IMR-90 (cell line): ENCODE measurements at regions not wholly inside any gene's neighbourhood (a gene's known extent, or its start where the extent isn't known, plus 50 kb on each side); places are given as distances from the start of the nearest gene placed in this dataset.

Experiments
- ATAC-seq: fragments of 200-7000 bp; cut with Tn5 transposase; 2 replicates; pipeline ENCODE4 v1.9.1; 2020; ENCODE audit warnings: low read depth, mild to moderate bottlenecking, moderate library complexity
- BruUV-seq: library from RNA; stranded (reverse); fragments of 400-500 nt; replicated peaks from 2 replicates; lab custom pipeline; 2021; lab: Mats Ljungman, UMichigan
- CTCF ChIA-PET: fragments of 300-600 bp; formaldehyde crosslinking; extraction: SDS; loops from one replicate; lab custom pipeline; 2021; ENCODE audit warnings: antibody characterized with exemption; lab: Yijun Ruan, JAX
- POLR2A ChIA-PET: fragments of 300-600 bp; sonication (Branson Sonifier 250); formaldehyde crosslinking; loops from one replicate; lab custom pipeline; 2022; ENCODE audit warnings: antibody characterized with exemption; ENCODE audit not compliant: unreplicated experiment; lab: Charles Lee
- DNase-seq: peaks from one replicate; pipeline ENCODE4 v3.0.0; 2013
- H2AFZ ChIP-seq: replicated peaks from 2 replicates; pipeline ENCODE3; 2013; ENCODE audit warnings: low read length, mild to moderate bottlenecking; ENCODE audit not compliant: poor library complexity
- H2AK5ac ChIP-seq: 2 replicates; pipeline ENCODE4 v1.6.1; 2013; ENCODE audit warnings: low read depth, low read length, inconsistent platforms
- H2AK9ac ChIP-seq: replicated peaks from 2 replicates; pipeline ENCODE3; 2013; ENCODE audit warnings: mild to moderate bottlenecking, low read depth, low read length, moderate library complexity; ENCODE audit not compliant: poor library complexity
- H2BK120ac ChIP-seq: 2 replicates; pipeline ENCODE4 v1.6.1; 2013; ENCODE audit warnings: low read depth, low read length, inconsistent platforms
- H2BK15ac ChIP-seq: 3 replicates; pipeline ENCODE4 v1.6.1; 2013; ENCODE audit warnings: low read depth, low read length, inconsistent platforms
- H2BK20ac ChIP-seq: 2 replicates; pipeline ENCODE4 v1.6.1; 2013; ENCODE audit warnings: low read depth, mild to moderate bottlenecking, inconsistent platforms, low read length, moderate library complexity
- H2BK5ac ChIP-seq: 2 replicates; pipeline ENCODE4 v1.6.1; 2013; ENCODE audit warnings: mild to moderate bottlenecking, low read depth, low read length, inconsistent platforms; ENCODE audit not compliant: poor library complexity, severe bottlenecking
- H3K14ac ChIP-seq: replicated peaks from 2 replicates; pipeline ENCODE4 v1.6.1; 2013; ENCODE audit warnings: low read depth, low read length, inconsistent platforms
- H3K18ac ChIP-seq: 2 replicates; pipeline ENCODE4 v1.6.1; 2013; ENCODE audit warnings: low read depth, low read length, control low read depth
- H3K23ac ChIP-seq: 2 replicates; pipeline ENCODE4 v1.6.1; 2013; ENCODE audit warnings: low read depth, low read length, inconsistent platforms
- H3K27ac ChIP-seq: 2 replicates; pipeline ENCODE4 v1.5.1; 2013; ENCODE audit warnings: mild to moderate bottlenecking, control low read depth, low read length; ENCODE audit not compliant: insufficient read depth
- H3K27me3 ChIP-seq: 2 replicates; pipeline ENCODE4 v1.6.1; 2013; ENCODE audit warnings: low read length; ENCODE audit not compliant: control insufficient read depth, insufficient read depth
- H3K36me3 ChIP-seq: 2 replicates; pipeline ENCODE4 v1.6.1; 2013; ENCODE audit warnings: low read length, mixed read lengths; ENCODE audit not compliant: control insufficient read depth, insufficient read depth
- H3K4ac ChIP-seq: 2 replicates; pipeline ENCODE4 v1.6.1; 2013; ENCODE audit warnings: low read depth, low read length, inconsistent platforms
- H3K4me1 ChIP-seq: 2 replicates; pipeline ENCODE4 v1.6.1; 2013; ENCODE audit warnings: low read length, mixed read lengths; ENCODE audit not compliant: control insufficient read depth, insufficient read depth
- H3K4me2 ChIP-seq: 2 replicates; pipeline ENCODE4 v1.6.1; 2013; ENCODE audit warnings: low read depth, mild to moderate bottlenecking, control low read depth, low read length, moderate library complexity
- H3K4me3 ChIP-seq: 2 replicates; pipeline ENCODE4 v1.5.1; 2013; ENCODE audit warnings: low read depth, mild to moderate bottlenecking, control low read depth, low read length, moderate library complexity; ENCODE audit not compliant: insufficient read depth
- H3K56ac ChIP-seq: 2 replicates; pipeline ENCODE4 v1.6.1; 2013; ENCODE audit warnings: low read length, inconsistent platforms; ENCODE audit not compliant: insufficient read depth; ENCODE audit errors: extremely low read depth
- H3K79me1 ChIP-seq, 2 experiments: 2 replicates each; pipeline ENCODE4 v1.6.1; 2013; ENCODE audit warnings: low read length in 2 of 2, inconsistent platforms in 1 of 2, low read depth in 1 of 2
- H3K9ac ChIP-seq: 2 replicates; pipeline ENCODE4 v1.6.1; 2013; ENCODE audit warnings: low read depth, low read length, control low read depth
- H3K9me1 ChIP-seq: 2 replicates; pipeline ENCODE4 v1.6.1; 2013; ENCODE audit warnings: low read length, inconsistent platforms; ENCODE audit not compliant: insufficient read depth
- H3K9me3 ChIP-seq: 2 replicates; pipeline ENCODE4 v1.6.1; 2013; ENCODE audit warnings: low read length; ENCODE audit not compliant: control insufficient read depth, insufficient read depth
- H4K20me1 ChIP-seq: 2 replicates; pipeline ENCODE4 v1.6.1; 2013; ENCODE audit warnings: low read length, inconsistent platforms; ENCODE audit not compliant: insufficient read depth
- H4K5ac ChIP-seq: 2 replicates; pipeline ENCODE4 v1.6.1; 2013; ENCODE audit warnings: mild to moderate bottlenecking, low read depth, low read length, control low read depth
- H4K8ac ChIP-seq, 2 experiments: 2 replicates each; pipeline ENCODE4 v1.6.1; 2013; ENCODE audit warnings: low read depth in 2 of 2, low read length in 2 of 2, control low read depth in 1 of 2, inconsistent platforms in 1 of 2
- H4K91ac ChIP-seq: 2 replicates; pipeline ENCODE4 v1.6.1; 2013; ENCODE audit warnings: low read depth, low read length, inconsistent platforms; ENCODE audit not compliant: insufficient read depth
- BHLHE40 ChIP-seq: fragments of 150-350 bp; IDR thresholded peaks from 2 replicates; pipeline ENCODE4 v1.6.1; 2016; ENCODE audit warnings: mild to moderate bottlenecking, low read depth, low read length
- CEBPB ChIP-seq: IDR thresholded peaks from 2 replicates; pipeline ENCODE4 v1.6.1; 2012; ENCODE audit warnings: low read depth, low read length, improper control_type of control experiment
- CTCF ChIP-seq: conservative IDR thresholded peaks from 2 replicates; pipeline ENCODE4 v1.5.1; 2012; ENCODE audit warnings: mild to moderate bottlenecking, low read depth, low read length, improper control_type of control experiment
- MAFK ChIP-seq: IDR thresholded peaks from 2 replicates; pipeline ENCODE4 v1.6.1; 2012; ENCODE audit warnings: low read depth, low read length, improper control_type of control experiment
- MXI1 ChIP-seq: IDR thresholded peaks from 2 replicates; pipeline ENCODE4 v1.6.1; 2012; ENCODE audit warnings: low read depth, mild to moderate bottlenecking, low read length, moderate library complexity, borderline replicate concordance
- NFE2L2 ChIP-seq: fragments of 150-350 bp; IDR thresholded peaks from 2 replicates; pipeline ENCODE4 v1.6.1; 2016; ENCODE audit warnings: low read depth, mild to moderate bottlenecking, low read length
- RCOR1 ChIP-seq: IDR thresholded peaks from 2 replicates; pipeline ENCODE4 v1.6.1; 2012; ENCODE audit warnings: mild to moderate bottlenecking, low read length, improper control_type of control experiment; ENCODE audit not compliant: insufficient replicate concordance
- USF2 ChIP-seq: fragments of 150-350 bp; IDR thresholded peaks from 2 replicates; pipeline ENCODE4 v1.6.1; 2017; ENCODE audit warnings: mild to moderate bottlenecking, antibody characterized with exemption, low read length, low read depth
- WGBS, 2 experiments: methylation state at CpG; one replicate each; pipeline versions ENCODE4 v1.1.5 to v1.1.7; 2013; ENCODE audit warnings: missing lambda C conversion rate in 2 of 2; ENCODE audit not compliant: insufficient read length in 1 of 2; ENCODE audit errors: extremely low coverage in 2 of 2; 5-methylcytosine and 5-hydroxymethylcytosine counted together
- dilution Hi-C: fragments of 300-500 bp; cut with HindIII; formaldehyde crosslinking; loops from one replicate; pipeline ENCODE4 v1.14.3; 2018; ENCODE audit warnings: low sequenced_read_pairs; ENCODE audit not compliant: unreplicated experiment
- in situ Hi-C: fragments of 300-500 bp; cut with MboI; formaldehyde crosslinking; loops from 3 replicates; pipeline ENCODE4 v1.14.3; 2019; ENCODE audit warnings: low sequenced_read_pairs, inconsistent platforms, mixed read lengths
- intact Hi-C: fragments of 100-400 bp; cut with micrococcal nuclease; formaldehyde crosslinking; loops from 2 replicates; pipeline ENCODE4 v1.10.0; 2022
- TF ChIP-seq, protein P1 (sequence below): fragments of 150-350 bp; IDR thresholded peaks from 2 replicates; pipeline ENCODE4 v1.6.1; 2016; ENCODE audit warnings: low read depth, mild to moderate bottlenecking, low read length, moderate library complexity, borderline replicate concordance

- CTCF ChIA-PET = no interaction called here
Observed at GRCh38 chr4:56086561-56086960, 137.8 kb downstream of the CEP135 start.

More at GRCh38 chr4:56086561-56086960, 137.8 kb downstream of the CEP135 start:
- Histone ChIP-seq H2BK5ac (no peak overlapping the region), H3K4me1 (no peaks in the 10 kb centered on the region; the same call in 1 of the 2 replicates), H3K18ac (no peak overlapping the region), H3K9me1 (no peaks in the 10 kb centered on the region), H3K79me1 (no peaks in the 10 kb centered on the region), H3K14ac (no peak overlapping the region), H2BK120ac (no peak overlapping the region), H3K4me3 (no peak overlapping the region), H4K8ac (no peak overlapping the region), H3K27me3 (no peaks in the 10 kb centered on the region), H3K4me2 (no peak overlapping the region), H3K9me3 (no peaks in the 10 kb centered on the region), H3K56ac (no peak overlapping the region), H2AFZ (no peak overlapping the region), H4K91ac (no peak overlapping the region), H2AK5ac (no peak overlapping the region), H4K5ac (no peak overlapping the region), H3K27ac (no peak overlapping the region), H2AK9ac (no peak overlapping the region), H2BK15ac (no peak overlapping the region), H2BK20ac (no peak overlapping the region), H3K4ac (no peak overlapping the region), H3K36me3 (no peaks in the 10 kb centered on the region), H3K9ac (no peak overlapping the region), H4K20me1 (no peaks in the 10 kb centered on the region), H3K23ac (no peak overlapping the region)
- POLR2A ChIA-PET = no interaction called here
- no TSS peak for BruUV-seq
- in situ Hi-C loops = no loop called here
- ATAC-seq (no peak), DNase-seq (no peak)
- WGBS, 2 experiments = 100% methylated on average over 1 of the region's 7 CpGs; no CpG with 5 or more reads in 1 of the 2 experiments
- no peak for TF ChIP-seq RCOR1
- TF ChIP-seq USF2 = no peak
- no peak for TF ChIP-seq NFE2L2
- TF ChIP-seq BHLHE40 = no peak
- no peak for TF ChIP-seq MXI1
- TF ChIP-seq, protein P1, sequence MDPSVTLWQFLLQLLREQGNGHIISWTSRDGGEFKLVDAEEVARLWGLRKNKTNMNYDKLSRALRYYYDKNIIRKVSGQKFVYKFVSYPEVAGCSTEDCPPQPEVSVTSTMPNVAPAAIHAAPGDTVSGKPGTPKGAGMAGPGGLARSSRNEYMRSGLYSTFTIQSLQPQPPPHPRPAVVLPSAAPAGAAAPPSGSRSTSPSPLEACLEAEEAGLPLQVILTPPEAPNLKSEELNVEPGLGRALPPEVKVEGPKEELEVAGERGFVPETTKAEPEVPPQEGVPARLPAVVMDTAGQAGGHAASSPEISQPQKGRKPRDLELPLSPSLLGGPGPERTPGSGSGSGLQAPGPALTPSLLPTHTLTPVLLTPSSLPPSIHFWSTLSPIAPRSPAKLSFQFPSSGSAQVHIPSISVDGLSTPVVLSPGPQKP = no peak
- no peak for TF ChIP-seq CEBPB
- TF ChIP-seq MAFK = no peak
- TF ChIP-seq CTCF = no peak
- intact Hi-C loops = no loop called here
- dilution Hi-C loops = no loop called here
